HG03060 (cell line): ENCODE measurements at regions not wholly inside any gene's neighbourhood (a gene's known extent, or its start where the extent isn't known, plus 50 kb on each side); places are given as distances from the start of the nearest gene placed in this dataset.
"Not testable (repeated sequence)": the region's sequence is repeated elsewhere in the genome, so short reads cannot be mapped to it uniquely, and the experiment has no call there.

Experiments used
- ATAC-seq: cut with Tn5 transposase; IDR thresholded peaks from one replicate; pipeline ENCODE4 v1.9.1; 2021; ENCODE audit warnings: low read depth, moderate number of reproducible peaks; ENCODE audit not compliant: unreplicated experiment

GRCh38 chrX:140447150-140447549, 57.7 kb downstream of the SOX3 start:
- no peak for ATAC-seq

GRCh38 chrX:140440876-140441275, 64.0 kb downstream of the SOX3 start:
- ATAC-seq, result no peak

GRCh38 chrX:140439476-140439875, 65.4 kb downstream of the SOX3 start:
- ATAC-seq, result no peak

- no peak for ATAC-seq
Observed at GRCh38 chrX:140434347-140434746, 70.5 kb downstream of the SOX3 start.

GRCh38 chrX:140433582-140433981, 71.3 kb downstream of the SOX3 start:
- no peak for ATAC-seq

GRCh38 chrX:140432346-140433175, 72.3 kb downstream of the SOX3 start:
- no peak for ATAC-seq

GRCh38 chrX:140431521-140431920, 73.3 kb downstream of the SOX3 start:
- ATAC-seq, result no peak

- ATAC-seq, result no peak
Observed at GRCh38 chrX:140425712-140426395, 79.0 kb downstream of the SOX3 start.

GRCh38 chrX:140422501-140422900, 82.4 kb downstream of the SOX3 start:
- no peak for ATAC-seq

GRCh38 chrX:140402131-140402530, 102.7 kb downstream of the SOX3 start:
- ATAC-seq, result not testable (repeated sequence)

- not testable (repeated sequence) for ATAC-seq
Observed at GRCh38 chrX:140396326-140396725, 108.5 kb downstream of the SOX3 start.

- ATAC-seq, result no peak
Observed at GRCh38 chrX:140393507-140393906, 111.4 kb downstream of the SOX3 start.

GRCh38 chrX:140391313-140391712, 113.6 kb downstream of the SOX3 start:
- no peak for ATAC-seq

GRCh38 chrX:140389331-140389730, 115.5 kb downstream of the SOX3 start:
- no peak for ATAC-seq

GRCh38 chrX:140362861-140363260, 142.0 kb downstream of the SOX3 start:
- ATAC-seq, result no peak

GRCh38 chrX:140360924-140361323, 143.9 kb downstream of the SOX3 start:
- no peak for ATAC-seq

- ATAC-seq, result no peak
Observed at GRCh38 chrX:140360284-140360683, 144.6 kb downstream of the SOX3 start.

- ATAC-seq, result no peak
Observed at GRCh38 chrX:140355922-140356321, 148.9 kb downstream of the SOX3 start.

GRCh38 chrX:140355429-140355828, 149.4 kb downstream of the SOX3 start:
- ATAC-seq, result no peak

- no peak for ATAC-seq
Observed at GRCh38 chrX:140354431-140355120, 150.3 kb downstream of the SOX3 start.

- ATAC-seq, result no peak
Observed at GRCh38 chrX:140346729-140347128, 158.1 kb downstream of the SOX3 start.
